ENCODE measurements at regions not wholly inside any gene's neighbourhood (a gene's known extent, or its start where the extent isn't known, plus 50 kb on each side); places are given as distances from the start of the nearest gene placed in this dataset.
"Not testable (repeated sequence)": the region's sequence is repeated elsewhere in the genome, so short reads cannot be mapped to it uniquely, and the experiment has no call there.

GRCh38 chr22:11606047-11607000, 3921.7 kb upstream of the OR11H1 start:
- DNase-seq (ENCODE audit: low read depth in 2 of 2) = not testable (repeated sequence)

- not testable (repeated sequence) for DNase-seq (ENCODE audit: low read depth in 2 of 2)
These were observed 3920.8 kb upstream of the OR11H1 start for GRCh38 chr22:11607215-11607614.

- not testable (repeated sequence) for DNase-seq (ENCODE audit: low read depth in 2 of 2)
These were observed 3919.5 kb upstream of the OR11H1 start for GRCh38 chr22:11608486-11608885.

- not testable (repeated sequence) for DNase-seq (ENCODE audit: low read depth in 2 of 2)
These were observed 3918.8 kb upstream of the OR11H1 start for GRCh38 chr22:11609193-11609592.

GRCh38 chr22:11611280-11611679, 3916.7 kb upstream of the OR11H1 start:
- not testable (repeated sequence) for DNase-seq (ENCODE audit: low read depth in 2 of 2)

GRCh38 chr22:11611876-11612275, 3916.1 kb upstream of the OR11H1 start:
- DNase-seq (ENCODE audit: low read depth in 2 of 2) = not testable (repeated sequence)

GRCh38 chr22:11613081-11613897, 3914.7 kb upstream of the OR11H1 start:
- DNase-seq (ENCODE audit: low read depth in 2 of 2) = not testable (repeated sequence)

- no peak for DNase-seq (ENCODE audit: low read depth in 2 of 2)
These were observed 3913.9 kb upstream of the OR11H1 start for GRCh38 chr22:11613898-11614755.

- not testable (repeated sequence) for DNase-seq (ENCODE audit: low read depth in 2 of 2)
These were observed 3913.1 kb upstream of the OR11H1 start for GRCh38 chr22:11614798-11615433.

- peak in 1 of 2 donors; percentile 14 for DNase-seq (ENCODE audit: low read depth in 2 of 2)
These were observed 3911.2 kb upstream of the OR11H1 start for GRCh38 chr22:11616811-11617210.

GRCh38 chr22:11618322-11618662, 3909.7 kb upstream of the OR11H1 start:
- not testable (repeated sequence) for DNase-seq (ENCODE audit: low read depth in 2 of 2)

- not testable (repeated sequence) for DNase-seq (ENCODE audit: low read depth in 2 of 2)
These were observed 3909.3 kb upstream of the OR11H1 start for GRCh38 chr22:11618688-11619087.

GRCh38 chr22:11620921-11621762, 3906.8 kb upstream of the OR11H1 start:
- DNase-seq (ENCODE audit: low read depth in 2 of 2) = not testable (repeated sequence)

GRCh38 chr22:11622774-11623173, 3905.2 kb upstream of the OR11H1 start:
- DNase-seq (ENCODE audit: low read depth in 2 of 2) = not testable (repeated sequence)

GRCh38 chr22:11625711-11626421, 3902.1 kb upstream of the OR11H1 start:
- DNase-seq (ENCODE audit: low read depth in 2 of 2) = not testable (repeated sequence)

- no peak for DNase-seq (ENCODE audit: low read depth in 2 of 2)
These were observed 3901.6 kb upstream of the OR11H1 start for GRCh38 chr22:11626422-11626773.

- not testable (repeated sequence) for DNase-seq (ENCODE audit: low read depth in 2 of 2)
These were observed 3901.0 kb upstream of the OR11H1 start for GRCh38 chr22:11627036-11627435.

- no peak for DNase-seq (ENCODE audit: low read depth in 2 of 2)
These were observed 3900.6 kb upstream of the OR11H1 start for GRCh38 chr22:11627436-11627797.
